Iris pigment epithelial cell (primary cell): ENCODE measurements at regions not wholly inside any gene's neighbourhood (a gene's known extent, or its start where the extent isn't known, plus 50 kb on each side); places are given as distances from the start of the nearest gene placed in this dataset.

ENCODE experiments used
- DNase-seq: peaks from one replicate; pipeline ENCODE4 v3.0.0-alpha.2; 2011; ENCODE audit warnings: low read depth

- DNase-seq, result no peak
Observed at GRCh38 chr6:14274546-14275492, 157.2 kb downstream of the CD83 start.

GRCh38 chr6:14275493-14275851 lies 157.9 kb downstream of the CD83 start:
- no peak for DNase-seq

- no peak for DNase-seq
Observed at GRCh38 chr6:14276071-14276470, 158.5 kb downstream of the CD83 start.

GRCh38 chr6:14276667-14277404 lies 159.3 kb downstream of the CD83 start:
- DNase-seq, result no peak

GRCh38 chr6:14277405-14277930 lies 159.9 kb downstream of the CD83 start:
- no peak for DNase-seq

GRCh38 chr6:14278006-14278405 lies 160.4 kb downstream of the CD83 start:
- no peak for DNase-seq

- no peak for DNase-seq
Observed at GRCh38 chr6:14278446-14278845, 160.9 kb downstream of the CD83 start.

GRCh38 chr6:14280006-14280510 lies 162.5 kb downstream of the CD83 start:
- no peak for DNase-seq

GRCh38 chr6:14280766-14281293 lies 163.3 kb downstream of the CD83 start:
- DNase-seq, result no peak

GRCh38 chr6:14281811-14282660 lies 164.5 kb downstream of the CD83 start:
- DNase-seq, result no peak

- DNase-seq, result no peak
Observed at GRCh38 chr6:14282854-14283505, 165.4 kb downstream of the CD83 start.

GRCh38 chr6:14283600-14284235 lies 166.1 kb downstream of the CD83 start:
- no peak for DNase-seq

- no peak for DNase-seq
Observed at GRCh38 chr6:14284969-14285590, 167.5 kb downstream of the CD83 start.

GRCh38 chr6:14286144-14286543 lies 168.6 kb downstream of the CD83 start:
- DNase-seq, result peak; percentile 87

- no peak for DNase-seq
Observed at GRCh38 chr6:14286634-14287428, 169.3 kb downstream of the CD83 start.

- no peak for DNase-seq
Observed at GRCh38 chr6:14287707-14288106, 170.1 kb downstream of the CD83 start.

GRCh38 chr6:14288910-14289309 lies 171.3 kb downstream of the CD83 start:
- no peak for DNase-seq

- DNase-seq, result no peak
Observed at GRCh38 chr6:14290041-14290771, 172.6 kb downstream of the CD83 start.
